ENCODE measurements at regions not wholly inside any gene's neighbourhood (a gene's known extent, or its start where the extent isn't known, plus 50 kb on each side); places are given as distances from the start of the nearest gene placed in this dataset.

- H3K4me3 ChIP-seq (ENCODE audit: low read length), result no peak overlapping the region
- no peak for TF ChIP-seq ZNF274 (IDR thresholded peaks at IDR 0.05; ENCODE audit: low read depth, low read length)
Observed at GRCh38 chr4:14580061-14580460, 422.2 kb upstream of the CPEB2 start.

- TF ChIP-seq ZNF274 (IDR thresholded peaks at IDR 0.05; ENCODE audit: low read depth, low read length), result no peak
- H3K4me3 ChIP-seq (ENCODE audit: low read length), result no peak overlapping the region
Observed at GRCh38 chr4:14581741-14582140, 420.5 kb upstream of the CPEB2 start.

GRCh38 chr4:14582677-14583076, 419.6 kb upstream of the CPEB2 start:
- no peak overlapping the region for H3K4me3 ChIP-seq (ENCODE audit: low read length)
- no peak for TF ChIP-seq ZNF274 (IDR thresholded peaks at IDR 0.05; ENCODE audit: low read depth, low read length)

GRCh38 chr4:14583331-14583730, 418.9 kb upstream of the CPEB2 start:
- H3K4me3 ChIP-seq (ENCODE audit: low read length), result no peak overlapping the region
- TF ChIP-seq ZNF274 (IDR thresholded peaks at IDR 0.05; ENCODE audit: low read depth, low read length), result no peak

GRCh38 chr4:14583752-14584151, 418.5 kb upstream of the CPEB2 start:
- TF ChIP-seq ZNF274 (IDR thresholded peaks at IDR 0.05; ENCODE audit: low read depth, low read length), result no peak
- no peak overlapping the region for H3K4me3 ChIP-seq (ENCODE audit: low read length)

- no peak for TF ChIP-seq ZNF274 (IDR thresholded peaks at IDR 0.05; ENCODE audit: low read depth, low read length)
Observed at GRCh38 chr4:14592950-14593349, 409.3 kb upstream of the CPEB2 start.

GRCh38 chr4:14596028-14596427, 406.3 kb upstream of the CPEB2 start:
- TF ChIP-seq ZNF274 (IDR thresholded peaks at IDR 0.05; ENCODE audit: low read depth, low read length), result no peak
- H3K4me3 ChIP-seq (ENCODE audit: low read length), result no peak overlapping the region

More at GRCh38 chr4:14592950-14593349, 409.3 kb upstream of the CPEB2 start:
- H3K4me3 ChIP-seq (ENCODE audit: low read length), result no peak overlapping the region

GRCh38 chr4:14596437-14596836, 405.8 kb upstream of the CPEB2 start:
- no peak overlapping the region for H3K4me3 ChIP-seq (ENCODE audit: low read length)
- TF ChIP-seq ZNF274 (IDR thresholded peaks at IDR 0.05; ENCODE audit: low read depth, low read length), result no peak

GRCh38 chr4:14596904-14597303, 405.4 kb upstream of the CPEB2 start:
- no peak for TF ChIP-seq ZNF274 (IDR thresholded peaks at IDR 0.05; ENCODE audit: low read depth, low read length)
- H3K4me3 ChIP-seq (ENCODE audit: low read length), result no peak overlapping the region

- TF ChIP-seq ZNF274 (IDR thresholded peaks at IDR 0.05; ENCODE audit: low read depth, low read length), result no peak
- no peak overlapping the region for H3K4me3 ChIP-seq (ENCODE audit: low read length)
Observed at GRCh38 chr4:14602206-14602605, 400.1 kb upstream of the CPEB2 start.

GRCh38 chr4:14607001-14607400, 395.3 kb upstream of the CPEB2 start:
- H3K4me3 ChIP-seq (ENCODE audit: low read length), result no peak overlapping the region
- TF ChIP-seq ZNF274 (IDR thresholded peaks at IDR 0.05; ENCODE audit: low read depth, low read length), result no peak

- no peak for TF ChIP-seq ZNF274 (IDR thresholded peaks at IDR 0.05; ENCODE audit: low read depth, low read length)
- H3K4me3 ChIP-seq (ENCODE audit: low read length), result no peak overlapping the region
Observed at GRCh38 chr4:14607578-14607977, 394.7 kb upstream of the CPEB2 start.

GRCh38 chr4:14608630-14609029, 393.7 kb upstream of the CPEB2 start:
- TF ChIP-seq ZNF274 (IDR thresholded peaks at IDR 0.05; ENCODE audit: low read depth, low read length), result no peak
- no peak overlapping the region for H3K4me3 ChIP-seq (ENCODE audit: low read length)

GRCh38 chr4:14614840-14615239, 387.4 kb upstream of the CPEB2 start:
- no peak for TF ChIP-seq ZNF274 (IDR thresholded peaks at IDR 0.05; ENCODE audit: low read depth, low read length)
- H3K4me3 ChIP-seq (ENCODE audit: low read length), result no peak overlapping the region

- TF ChIP-seq ZNF274 (IDR thresholded peaks at IDR 0.05; ENCODE audit: low read depth, low read length), result no peak
- no peak overlapping the region for H3K4me3 ChIP-seq (ENCODE audit: low read length)
Observed at GRCh38 chr4:14615671-14616070, 386.6 kb upstream of the CPEB2 start.

GRCh38 chr4:14620567-14621141, 381.6 kb upstream of the CPEB2 start:
- H3K4me3 ChIP-seq (ENCODE audit: low read length), result no peak overlapping the region
- no peak for TF ChIP-seq ZNF274 (IDR thresholded peaks at IDR 0.05; ENCODE audit: low read depth, low read length)

Data from GM08714 (cell line).